Liver (tissue), 8 donors: ENCODE measurements at regions not wholly inside any gene's neighbourhood (a gene's known extent, or its start where the extent isn't known, plus 50 kb on each side); places are given as distances from the start of the nearest gene placed in this dataset.

Experiments used
- DNase-seq: peaks from one replicate; pipeline ENCODE4 v3.0.0-alpha.2; 2017; ENCODE audit warnings: low spot score
- H3K27ac ChIP-seq, 2 donors: one replicate each; pipeline ENCODE4 v1.7.0; 2013; ENCODE audit warnings: inconsistent platforms in 2 of 2, low read length in 2 of 2, control low read depth in 1 of 2, low read depth in 1 of 2, mild to moderate bottlenecking in 1 of 2
- H3K27me3 ChIP-seq, 4 donors: one replicate each; pipeline versions ENCODE4 v1.6.1 to v1.7.0; 2013; ENCODE audit warnings: low read length in 3 of 4, inconsistent platforms in 1 of 4, mild to moderate bottlenecking in 1 of 4, moderate library complexity in 1 of 4; ENCODE audit not compliant: control insufficient read depth in 4 of 4, insufficient read depth in 4 of 4
- H3K36me3 ChIP-seq, 4 donors: one replicate each; pipeline versions ENCODE4 v1.6.1 to v1.7.0; 2013; ENCODE audit warnings: low read length in 3 of 4, mild to moderate bottlenecking in 3 of 4, low read depth in 1 of 4, moderate library complexity in 1 of 4; ENCODE audit not compliant: control insufficient read depth in 4 of 4, insufficient read depth in 3 of 4
- H3K4me1 ChIP-seq, 4 donors: one replicate each; pipeline versions ENCODE4 v1.6.1 to v1.7.0; 2013; ENCODE audit warnings: low read length in 3 of 4, mild to moderate bottlenecking in 3 of 4, moderate library complexity in 1 of 4; ENCODE audit not compliant: control insufficient read depth in 4 of 4, insufficient read depth in 4 of 4
- H3K4me3 ChIP-seq, 3 donors: one replicate each; pipeline versions ENCODE4 v1.6.1 to v1.7.0; 2013; ENCODE audit warnings: low read length in 3 of 3, control low read depth in 1 of 3, low read depth in 1 of 3, mild to moderate bottlenecking in 1 of 3
- H3K9ac ChIP-seq, 2 donors: one replicate each; pipeline ENCODE4 v1.7.0; 2013; ENCODE audit warnings: low read length in 2 of 2, mild to moderate bottlenecking in 2 of 2, moderate library complexity in 2 of 2, control low read depth in 1 of 2, low read depth in 1 of 2
- H3K9me3 ChIP-seq, 4 donors: one replicate each; pipeline versions ENCODE4 v1.6.1 to v1.7.0; 2013; ENCODE audit warnings: low read length in 3 of 4; ENCODE audit not compliant: control insufficient read depth in 4 of 4
- ATF3 ChIP-seq: IDR thresholded peaks from 2 replicates; pipeline ENCODE4 v1.6.1; 2016; ENCODE audit warnings: antibody characterized with exemption
- CTCF ChIP-seq: fragments of 150-350 bp; IDR thresholded peaks from 2 replicates; pipeline ENCODE4 v1.5.1; 2017; ENCODE audit warnings: improper control_type of control experiment, low read depth, low read length; ENCODE audit not compliant: missing input control
- FOXA1 ChIP-seq: IDR thresholded peaks from 2 replicates; pipeline ENCODE4 v1.6.1; 2016; ENCODE audit warnings: antibody characterized with exemption
- FOXA2 ChIP-seq: IDR thresholded peaks from 2 replicates; pipeline ENCODE4 v1.6.1; 2016; ENCODE audit warnings: antibody characterized with exemption
- GABPA ChIP-seq, 2 donors: IDR thresholded peaks in 1 of 2; conservative IDR thresholded peaks in 1 of 2; 2 replicates each; pipeline ENCODE4 v1.6.1; 2016; ENCODE audit warnings: antibody characterized with exemption in 2 of 2, mild to moderate bottlenecking in 1 of 2, moderate library complexity in 1 of 2
- HNF4A ChIP-seq, 2 donors: conservative IDR thresholded peaks; 2 replicates each; pipeline ENCODE4 v1.6.1; 2016; ENCODE audit warnings: antibody characterized with exemption in 2 of 2, mild to moderate bottlenecking in 2 of 2
- HNF4G ChIP-seq: IDR thresholded peaks from 2 replicates; pipeline ENCODE4 v1.6.1; 2016; ENCODE audit warnings: antibody characterized with exemption
- JUND ChIP-seq, 2 donors: IDR thresholded peaks; 2 replicates each; pipeline ENCODE4 v1.6.1; 2016; ENCODE audit warnings: antibody characterized with exemption in 2 of 2
- MAX ChIP-seq: IDR thresholded peaks from 2 replicates; pipeline ENCODE4 v1.6.1; 2016; ENCODE audit warnings: antibody characterized with exemption
- NR2F2 ChIP-seq: IDR thresholded peaks from 2 replicates; pipeline ENCODE4 v1.6.1; 2016; ENCODE audit warnings: antibody characterized with exemption
- RAD21 ChIP-seq, 2 donors: IDR thresholded peaks; 2 replicates each; pipeline ENCODE4 v1.6.1; 2016; ENCODE audit warnings: antibody characterized with exemption in 2 of 2, mild to moderate bottlenecking in 2 of 2
- REST ChIP-seq: IDR thresholded peaks from 2 replicates; pipeline ENCODE4 v1.6.1; 2016; ENCODE audit warnings: antibody characterized with exemption, mild to moderate bottlenecking
- RXRA ChIP-seq, 2 donors: IDR thresholded peaks; 2 replicates each; pipeline ENCODE4 v1.6.1; 2017 to 2018; ENCODE audit warnings: antibody characterized with exemption in 2 of 2, mild to moderate bottlenecking in 1 of 2
- TAF1 ChIP-seq: conservative IDR thresholded peaks from 2 replicates; pipeline ENCODE4 v1.6.1; 2016; ENCODE audit warnings: antibody characterized with exemption, mild to moderate bottlenecking
- YY1 ChIP-seq: IDR thresholded peaks from 2 replicates; pipeline ENCODE4 v1.6.1; 2016; ENCODE audit warnings: antibody characterized with exemption, mild to moderate bottlenecking
- ZBTB33 ChIP-seq: IDR thresholded peaks from 2 replicates; pipeline ENCODE4 v1.6.1; 2016; ENCODE audit warnings: antibody characterized with exemption
- whole genome bisulfite sequencing: extraction: QIAGEN DNeasy Blood & Tissue Kit; methylation state at CpG from one replicate; pipeline ENCODE4 v1.1.7; 2013; 5-methylcytosine and 5-hydroxymethylcytosine counted together
- donor health status: healthy.
- donor health status: healthy.
- donor health status: healthy.
- donor health status: healthy.
- donor health status: healthy.

- TF ChIP-seq REST = no peak
- no peak for TF ChIP-seq HNF4A (conservative IDR thresholded peaks at IDR 0.05)
- TF ChIP-seq RXRA (IDR thresholded peaks at IDR 0.05) = no peak
- TF ChIP-seq MAX = no peak
- no peak for TF ChIP-seq FOXA1
- TF ChIP-seq GABPA (IDR thresholded peaks at IDR 0.05 in 1 of 2, conservative IDR thresholded peaks at IDR 0.05 in 1 of 2) = no peak
Measured at GRCh38 chr7:53641091-53641490, 605.7 kb downstream of the POM121L12 start (continued).

GRCh38 chr7:53642361-53642760, 606.9 kb downstream of the POM121L12 start:
- Histone ChIP-seq H3K36me3 (no peaks in the 10 kb centered on the region), H3K9me3 (no peaks in the 10 kb centered on the region), H3K27ac (no peak overlapping the region), H3K9ac (no peak overlapping the region), H3K27me3 (no peaks in the 10 kb centered on the region), H3K4me1 (no peaks in the 10 kb centered on the region), H3K4me3 (no peak overlapping the region)
- WGBS = 77% methylated on average over 4 of the region's 4 CpGs
- TF ChIP-seq ZBTB33 (no peak), NR2F2 (no peak), GABPA (IDR thresholded peaks at IDR 0.05 in 1 of 2, conservative IDR thresholded peaks at IDR 0.05 in 1 of 2) (no peak), MAX (no peak), FOXA2 (no peak), HNF4G (no peak), TAF1 (no peak), JUND (IDR thresholded peaks at IDR 0.05) (no peak), REST (no peak), HNF4A (conservative IDR thresholded peaks at IDR 0.05) (no peak), RAD21 (IDR thresholded peaks at IDR 0.05) (no peak), FOXA1 (no peak), RXRA (IDR thresholded peaks at IDR 0.05) (no peak), YY1 (no peak), CTCF (no peak), ATF3 (no peak)
- no peak for DNase-seq
